RKO (cell line): ENCODE measurements at regions not wholly inside any gene's neighbourhood (a gene's known extent, or its start where the extent isn't known, plus 50 kb on each side); places are given as distances from the start of the nearest gene placed in this dataset.

Source experiments
- DNase-seq: peaks from one replicate; pipeline ENCODE4 v3.0.0-alpha.2; 2016; ENCODE audit warnings: low spot score

DNA sequence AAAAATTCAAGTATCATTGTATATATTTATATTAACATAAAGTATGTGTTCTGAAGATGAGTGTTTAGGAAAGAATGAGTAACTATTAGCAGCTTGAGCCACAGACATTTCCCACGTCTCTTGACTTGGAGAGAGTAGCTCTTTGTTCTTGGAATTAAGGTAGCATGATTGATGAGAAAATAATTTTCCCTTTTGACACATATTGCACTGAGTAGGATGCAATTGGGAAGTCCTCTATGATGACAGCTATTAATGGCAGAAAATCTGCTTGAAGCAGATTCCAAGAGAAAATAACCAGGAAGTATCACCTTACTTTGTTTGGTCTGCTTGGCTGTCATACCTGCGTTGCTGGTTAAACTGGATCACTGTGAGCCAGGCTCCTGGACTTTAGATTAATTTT lies 204.8 kb downstream of the TLE4 start:
- no peak for DNase-seq
